B cell (primary cell): ENCODE measurements at regions not wholly inside any gene's neighbourhood (a gene's known extent, or its start where the extent isn't known, plus 50 kb on each side); places are given as distances from the start of the nearest gene placed in this dataset.

Experiments used
- CTCF ChIP-seq: fragments of 200-600 bp; IDR thresholded peaks from one replicate; pipeline ENCODE4 v1.8.0; 2022; ENCODE audit warnings: antibody characterized with exemption, mild to moderate bottlenecking
- EZH2 ChIP-seq: IDR thresholded peaks from 2 replicates; pipeline ENCODE4 v1.6.1; 2012; ENCODE audit warnings: borderline replicate concordance, low read depth, mild to moderate bottlenecking, moderate library complexity, low read length; ENCODE audit not compliant: insufficient read depth, poor library complexity, severe bottlenecking

GRCh38 chr15:29396176-29396811, 126.7 kb upstream of the NSMCE3 start:
- TF ChIP-seq CTCF: no peak
- TF ChIP-seq EZH2: no peak
